ENCODE measurements at regions not wholly inside any gene's neighbourhood (a gene's known extent, or its start where the extent isn't known, plus 50 kb on each side); places are given as distances from the start of the nearest gene placed in this dataset.

GRCh38 chr3:74713977-74714376, 99.5 kb upstream of the CNTN3 start:
- DNase-seq (ENCODE audit: low spot score) = no peak
- intact Hi-C loops (cut with DNase I) = no loop called here

DNA sequence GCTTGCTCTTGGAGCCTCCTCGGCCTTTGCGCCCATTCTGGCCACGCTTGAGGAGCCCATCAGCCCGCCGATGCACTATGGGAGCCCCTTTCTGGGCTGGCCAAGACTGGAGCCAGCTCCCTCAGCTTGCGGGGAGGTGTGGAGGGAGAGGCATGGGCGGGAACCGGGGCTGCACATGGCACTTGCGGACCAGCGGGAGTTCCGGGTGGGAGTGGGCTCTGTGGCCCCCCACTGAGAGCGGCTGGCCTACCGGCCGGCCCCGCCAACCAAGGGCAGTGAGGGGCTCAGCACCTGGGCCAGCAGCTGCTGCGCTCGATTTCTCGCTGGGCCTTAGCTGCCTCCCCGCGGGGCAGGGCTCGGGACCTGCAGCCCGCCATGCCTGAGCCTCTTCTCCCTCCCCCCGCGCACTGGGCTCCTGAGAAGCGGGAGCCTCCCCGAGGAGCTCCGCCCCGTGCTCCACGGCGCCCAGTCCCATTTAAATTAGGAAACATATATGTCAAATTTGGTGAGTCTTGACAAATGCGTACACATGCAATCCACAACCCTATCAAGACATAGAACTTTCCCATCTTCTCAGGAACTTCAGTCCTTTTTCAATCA, 97.6 kb upstream of the CNTN3 start:
- no peak for DNase-seq (ENCODE audit: low spot score)
- intact Hi-C loops (cut with DNase I) = no loop called here

DNA sequence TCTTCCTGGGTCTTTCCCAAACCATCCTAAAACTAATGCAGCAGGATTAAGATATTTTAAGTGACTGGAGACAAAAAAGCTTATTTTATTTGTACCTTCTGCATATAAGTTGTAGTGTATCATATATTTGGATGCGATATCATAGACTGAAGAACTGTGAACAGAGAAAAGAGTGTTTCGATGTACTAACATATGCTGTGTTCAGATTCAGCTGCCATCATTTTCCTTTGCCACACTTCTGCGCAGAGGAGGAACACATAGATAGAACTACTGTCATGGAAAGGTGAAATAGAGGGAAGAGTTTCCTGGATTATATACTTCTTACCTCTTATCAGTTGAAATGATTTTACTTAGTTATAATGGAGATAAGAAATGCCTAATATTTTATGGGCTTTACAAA, 95.5 kb upstream of the CNTN3 start:
- intact Hi-C loops (cut with DNase I) = no loop called here
- no peak for DNase-seq (ENCODE audit: low spot score)

DNA sequence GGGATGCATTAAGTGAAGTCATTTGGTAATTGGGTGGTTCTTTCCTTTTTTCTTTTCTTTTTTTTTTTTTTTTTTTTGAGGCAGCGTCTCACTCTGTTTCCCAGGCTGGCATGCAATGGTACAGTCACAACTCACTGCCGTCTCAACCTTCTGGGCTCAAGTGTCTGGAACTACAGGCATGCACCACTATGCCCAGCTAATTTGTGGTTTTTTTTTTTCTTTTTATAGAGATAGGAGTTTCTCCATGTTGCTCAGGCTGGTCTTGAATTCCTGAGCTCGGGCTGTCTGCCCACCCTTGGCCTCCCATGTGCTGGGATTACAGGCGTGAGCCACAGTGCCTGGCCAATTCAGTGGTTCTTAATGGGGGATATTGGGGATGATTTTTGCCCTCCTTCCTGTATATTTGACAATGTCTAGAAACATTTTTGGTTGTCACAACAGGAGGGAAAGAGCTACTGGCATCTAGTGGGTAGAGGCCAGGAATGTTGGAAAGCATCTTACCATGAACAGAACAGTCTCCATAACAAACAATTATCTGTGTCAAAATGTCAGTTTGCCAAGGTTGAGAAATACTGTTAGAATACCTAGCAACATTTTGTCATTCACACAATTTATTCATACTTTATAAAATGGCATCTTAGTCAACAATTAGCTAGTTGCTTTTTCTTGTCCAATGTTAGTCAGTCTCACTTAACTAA, 79.4 kb upstream of the CNTN3 start:
- intact Hi-C loops (cut with DNase I) = loop anchor here (5.0 kb wide), 1 partner anchor 47 kb away; no protein-coding TSS in a partner anchor
- no peak for DNase-seq (ENCODE audit: low spot score)

- DNase-seq (ENCODE audit: low spot score) = no peak
- intact Hi-C loops (cut with DNase I) = loop anchor here (5.0 kb wide), 1 partner anchor 46 kb away; no protein-coding TSS in a partner anchor
These were observed 78.8 kb upstream of the CNTN3 start for GRCh38 chr3:74693251-74693650.

- no peak for DNase-seq (ENCODE audit: low spot score)
- intact Hi-C loops (cut with DNase I) = loop anchor here (5.0 kb wide), 1 partner anchor 45 kb away; no protein-coding TSS in a partner anchor
These were observed 77.5 kb upstream of the CNTN3 start for GRCh38 chr3:74691946-74692345.

DNA sequence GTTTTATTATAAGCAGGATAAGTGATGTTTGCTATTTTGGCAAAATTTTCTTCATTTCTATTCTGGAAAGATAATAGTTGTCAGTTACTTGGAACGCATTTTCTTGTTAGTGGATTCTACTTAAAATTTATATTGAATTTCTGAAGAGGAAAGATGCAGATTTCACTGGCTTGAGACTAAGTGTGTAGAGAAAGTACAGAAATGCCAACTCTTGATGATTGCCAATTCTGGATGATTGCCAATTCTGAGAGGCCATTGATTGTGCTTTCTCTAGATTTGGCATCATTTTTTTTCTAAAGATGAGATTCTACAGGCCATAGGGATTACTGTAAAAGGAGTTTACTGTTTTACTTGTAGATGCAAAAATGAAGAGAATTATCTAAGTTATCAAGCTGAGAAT, 58.9 kb upstream of the CNTN3 start:
- intact Hi-C loops (cut with DNase I) = no loop called here

GRCh38 chr3:74664606-74665005, 50.1 kb upstream of the CNTN3 start:
- no peak for DNase-seq (ENCODE audit: low spot score)
- intact Hi-C loops (cut with DNase I) = no loop called here

More for the DNA sequence above, 58.9 kb upstream of the CNTN3 start:
- DNase-seq (ENCODE audit: low spot score) = no peak

Measured in cardiac septum (tissue), 1 donor.